Esophagus squamous epithelium (tissue), 5 donors: ENCODE measurements at regions not wholly inside any gene's neighbourhood (a gene's known extent, or its start where the extent isn't known, plus 50 kb on each side); places are given as distances from the start of the nearest gene placed in this dataset.

Source experiments
- DNase-seq: peaks from one replicate; lab custom pipeline; 2025; lab: John Stamatoyannopoulos, UW
- H3K27ac ChIP-seq, 4 donors: fragments of 200-600 bp; sonication (generic); one replicate each; pipeline ENCODE4 v1.5.1; 2016 to 2019; ENCODE audit warnings: mild to moderate bottlenecking in 1 of 4
- H3K27me3 ChIP-seq, 4 donors: fragments of 200-600 bp; sonication (generic); 1 replicate in 3 of 4; 2 replicates in 1 of 4; pipeline versions ENCODE4 v1.5.1 to v1.6.0; 2017 to 2021; ENCODE audit warnings: antibody characterized with exemption in 1 of 4
- H3K36me3 ChIP-seq, 3 donors: fragments of 200-600 bp; sonication (generic); one replicate each; pipeline ENCODE4 v1.5.1; 2016 to 2019
- H3K4me1 ChIP-seq, 3 donors: fragments of 200-600 bp; sonication (generic); one replicate each; pipeline ENCODE4 v1.5.1; 2017 to 2019
- H3K4me3 ChIP-seq, 4 donors: fragments of 200-600 bp; sonication (generic); 1 replicate in 3 of 4; 2 replicates in 1 of 4; pipeline ENCODE4 v1.5.1; 2016 to 2019; ENCODE audit warnings: mild to moderate bottlenecking in 2 of 4, moderate library complexity in 1 of 4
- H3K9me3 ChIP-seq, 3 donors: fragments of 200-600 bp; sonication (generic); one replicate each; pipeline ENCODE4 v1.5.1; 2016 to 2019
- POLR2A ChIP-seq, 4 donors: fragments of 450-650 bp; IDR thresholded peaks; one replicate each; pipeline ENCODE4 v1.6.1; 2017; ENCODE audit warnings: antibody characterized with exemption in 4 of 4, mild to moderate bottlenecking in 4 of 4, moderate library complexity in 3 of 4
- WGBS, 2 donors: methylation state at CpG; one replicate each; pipeline ENCODE4 v1.1.5; 2018; 5-methylcytosine and 5-hydroxymethylcytosine counted together
- intact Hi-C: fragments of 100-400 bp; cut with DNase I; formaldehyde crosslinking; loops from one replicate; pipeline ENCODE4 v1.15.0; 2022
- TF ChIP-seq, protein P1 (sequence below), 6 experiments: fragments of 450-650 bp in 4 of 6; fragments of 200-600 bp in 2 of 6; sonication (generic) in 2 of 6; IDR thresholded peaks; one replicate each; pipeline ENCODE4 v1.5.1; 2016 to 2019; ENCODE audit warnings: antibody characterized with exemption in 6 of 6, mild to moderate bottlenecking in 4 of 6, moderate library complexity in 4 of 6
- donor health status: DM: yes; HTN: yes; CAD: no.

DNA sequence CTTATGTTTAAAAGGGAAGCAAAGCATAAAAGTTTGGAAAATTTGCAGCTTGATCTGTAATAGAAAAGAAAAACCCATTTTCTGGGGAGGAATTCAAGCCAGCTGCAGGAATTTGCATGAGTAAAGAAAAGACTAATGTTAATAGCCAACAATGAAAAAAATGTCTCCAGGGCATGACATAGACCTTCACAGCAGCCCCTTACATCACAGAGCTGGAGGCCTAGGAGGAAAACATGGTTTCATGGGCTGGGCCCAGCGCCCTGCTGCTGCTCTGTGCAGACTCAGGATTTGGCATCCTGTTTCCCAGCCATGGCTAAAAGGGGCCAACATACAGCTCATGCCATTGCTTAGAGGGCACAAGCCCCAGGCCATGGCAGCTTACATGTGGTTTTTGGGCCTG, 411.6 kb upstream of the MC4R start:
- Histone ChIP-seq H3K4me3 (no peak overlapping the region), H3K9me3 (no peaks in the 10 kb centered on the region), H3K27me3 (no peaks in the 10 kb centered on the region), H3K27ac (no peak overlapping the region), H3K36me3 (no peaks in the 10 kb centered on the region), H3K4me1 (no peaks in the 10 kb centered on the region)
- no peak for DNase-seq
- intact Hi-C loops: no loop called here
- WGBS, 2 donors: 56% methylated on average over 1 of the region's 1 CpG
- TF ChIP-seq POLR2A (IDR thresholded peaks at IDR 0.05): no peak
- TF ChIP-seq, protein P1, sequence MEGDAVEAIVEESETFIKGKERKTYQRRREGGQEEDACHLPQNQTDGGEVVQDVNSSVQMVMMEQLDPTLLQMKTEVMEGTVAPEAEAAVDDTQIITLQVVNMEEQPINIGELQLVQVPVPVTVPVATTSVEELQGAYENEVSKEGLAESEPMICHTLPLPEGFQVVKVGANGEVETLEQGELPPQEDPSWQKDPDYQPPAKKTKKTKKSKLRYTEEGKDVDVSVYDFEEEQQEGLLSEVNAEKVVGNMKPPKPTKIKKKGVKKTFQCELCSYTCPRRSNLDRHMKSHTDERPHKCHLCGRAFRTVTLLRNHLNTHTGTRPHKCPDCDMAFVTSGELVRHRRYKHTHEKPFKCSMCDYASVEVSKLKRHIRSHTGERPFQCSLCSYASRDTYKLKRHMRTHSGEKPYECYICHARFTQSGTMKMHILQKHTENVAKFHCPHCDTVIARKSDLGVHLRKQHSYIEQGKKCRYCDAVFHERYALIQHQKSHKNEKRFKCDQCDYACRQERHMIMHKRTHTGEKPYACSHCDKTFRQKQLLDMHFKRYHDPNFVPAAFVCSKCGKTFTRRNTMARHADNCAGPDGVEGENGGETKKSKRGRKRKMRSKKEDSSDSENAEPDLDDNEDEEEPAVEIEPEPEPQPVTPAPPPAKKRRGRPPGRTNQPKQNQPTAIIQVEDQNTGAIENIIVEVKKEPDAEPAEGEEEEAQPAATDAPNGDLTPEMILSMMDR (IDR thresholded peaks at IDR 0.05): no peak

DNA sequence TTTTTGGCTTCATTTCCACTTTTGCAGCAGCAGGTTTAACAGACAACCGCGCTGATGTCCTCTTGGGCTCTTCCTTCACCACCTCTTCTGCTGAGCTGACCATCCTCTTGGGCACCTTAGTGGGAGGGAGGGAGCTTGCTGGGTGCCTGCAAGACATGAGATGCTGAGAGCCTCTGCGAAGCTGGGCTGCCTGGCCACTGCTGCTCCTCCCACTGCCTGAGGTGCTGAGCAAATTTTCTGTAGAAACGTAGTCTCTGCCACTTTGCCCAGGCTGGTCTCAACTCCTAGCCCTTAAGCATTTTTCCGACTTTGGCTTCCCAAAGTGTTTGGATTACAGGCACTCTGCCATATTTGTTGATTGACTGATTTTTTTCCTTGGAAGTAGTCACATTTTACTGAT, 422.2 kb upstream of the MC4R start:
- 19 to 52% methylated on average over 5 of the region's 5 CpGs for WGBS, 2 donors
- no peaks in the 10 kb centered on the region for H3K27me3 ChIP-seq
- no peak overlapping the region for H3K4me3 ChIP-seq
- intact Hi-C loops: no loop called here
- TF ChIP-seq, protein P1 (IDR thresholded peaks at IDR 0.05): no peak
- no peak for TF ChIP-seq POLR2A (IDR thresholded peaks at IDR 0.05)
- no peak for DNase-seq
- no peaks in the 10 kb centered on the region for H3K4me1 ChIP-seq
- no peak overlapping the region for H3K27ac ChIP-seq
- H3K36me3 ChIP-seq: no peaks in the 10 kb centered on the region
- H3K9me3 ChIP-seq: no peaks in the 10 kb centered on the region

DNA sequence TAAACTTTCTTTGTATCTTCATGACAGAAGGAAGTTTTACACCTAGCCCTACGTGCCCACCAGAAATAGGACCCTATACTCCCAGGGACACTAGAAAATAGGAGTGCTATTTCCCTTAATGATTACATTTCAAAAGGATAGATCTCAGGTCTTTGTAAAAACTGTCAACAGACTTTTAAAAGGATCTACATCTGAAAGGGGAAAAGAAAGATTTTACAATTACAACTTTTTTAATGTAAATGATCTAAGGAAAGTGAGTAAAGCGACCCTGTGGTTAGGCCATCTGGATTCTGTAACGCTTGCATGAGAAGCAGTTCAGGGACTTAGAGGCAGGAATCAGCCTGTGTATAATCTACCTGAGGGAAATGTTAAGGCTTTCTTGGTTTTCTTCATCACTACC, 431.8 kb upstream of the MC4R start:
- Histone ChIP-seq H3K27me3 (no peaks in the 10 kb centered on the region), H3K4me1 (no peaks in the 10 kb centered on the region), H3K36me3 (no peaks in the 10 kb centered on the region), H3K9me3 (no peaks in the 10 kb centered on the region), H3K27ac (no peak overlapping the region), H3K4me3 (no peak overlapping the region)
- 70 to 73% methylated on average over 3 of the region's 3 CpGs for WGBS, 2 donors
- intact Hi-C loops: no loop called here
- TF ChIP-seq POLR2A (IDR thresholded peaks at IDR 0.05): no peak
- TF ChIP-seq, protein P1 (IDR thresholded peaks at IDR 0.05): no peak
- DNase-seq: no peak

DNA sequence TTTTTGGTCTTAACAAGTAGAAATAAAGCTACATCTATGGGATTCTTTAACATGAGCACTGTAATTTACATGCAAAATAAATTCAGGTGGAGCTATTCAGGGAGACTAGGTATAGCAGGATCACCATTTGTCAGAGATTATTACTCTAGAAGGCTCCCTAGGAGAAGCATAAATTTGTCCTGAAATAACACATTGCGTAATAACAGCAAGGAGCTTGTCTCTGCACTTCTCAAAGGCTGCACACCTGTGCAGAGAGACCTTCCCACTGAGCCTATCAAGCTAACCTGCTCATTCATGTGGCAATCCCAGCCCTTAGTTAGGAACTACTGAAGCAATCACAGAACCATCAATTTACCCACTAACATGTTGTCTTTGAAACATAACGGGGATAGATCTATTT, 437.4 kb upstream of the MC4R start:
- no peak overlapping the region for H3K4me3 ChIP-seq
- no peak overlapping the region for H3K27ac ChIP-seq
- no peaks in the 10 kb centered on the region for H3K9me3 ChIP-seq
- no peak for TF ChIP-seq POLR2A (IDR thresholded peaks at IDR 0.05)
- TF ChIP-seq, protein P1 (IDR thresholded peaks at IDR 0.05): no peak
- H3K27me3 ChIP-seq: no peaks in the 10 kb centered on the region
- DNase-seq: no peak
- intact Hi-C loops: loop anchor here (10.0 kb wide), 1 partner anchor 695 kb away; no protein-coding TSS in a partner anchor
- no peaks in the 10 kb centered on the region for H3K4me1 ChIP-seq
- H3K36me3 ChIP-seq: no peaks in the 10 kb centered on the region
- WGBS, 2 donors: 60 to 73% methylated on average over 2 of the region's 2 CpGs

DNA sequence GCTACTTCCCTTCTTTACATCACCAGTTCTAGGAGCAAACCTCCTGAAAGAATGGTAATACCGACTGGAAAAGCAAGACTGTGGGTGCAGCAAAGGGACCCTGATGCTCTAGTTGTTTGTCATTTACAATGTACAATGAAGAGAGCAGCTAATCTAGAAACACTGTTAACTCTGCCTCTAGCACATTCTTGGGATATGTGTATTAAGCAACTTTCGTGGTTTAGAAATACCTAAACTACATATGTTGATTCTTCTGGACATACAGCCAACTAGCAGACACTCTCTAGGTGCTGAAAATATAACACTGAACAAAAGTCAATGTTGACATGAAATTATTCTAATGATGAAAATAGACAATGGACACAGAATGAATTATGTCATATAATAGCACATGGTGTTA, 440.3 kb upstream of the MC4R start:
- TF ChIP-seq POLR2A (IDR thresholded peaks at IDR 0.05): no peak
- TF ChIP-seq, protein P1 (IDR thresholded peaks at IDR 0.05): no peak
- H3K36me3 ChIP-seq: no peaks in the 10 kb centered on the region
- WGBS, 2 donors: 61 to 75% methylated on average over 2 of the region's 2 CpGs
- intact Hi-C loops: loop anchor here (10.0 kb wide), 1 partner anchor 692 kb away; no protein-coding TSS in a partner anchor
- no peaks in the 10 kb centered on the region for H3K9me3 ChIP-seq
- H3K27me3 ChIP-seq: no peaks in the 10 kb centered on the region
- no peak overlapping the region for H3K27ac ChIP-seq
- no peaks in the 10 kb centered on the region for H3K4me1 ChIP-seq
- no peak for DNase-seq
- H3K4me3 ChIP-seq: no peak overlapping the region
